ENCODE measurements at regions not wholly inside any gene's neighbourhood (a gene's known extent, or its start where the extent isn't known, plus 50 kb on each side); places are given as distances from the start of the nearest gene placed in this dataset.

DNA sequence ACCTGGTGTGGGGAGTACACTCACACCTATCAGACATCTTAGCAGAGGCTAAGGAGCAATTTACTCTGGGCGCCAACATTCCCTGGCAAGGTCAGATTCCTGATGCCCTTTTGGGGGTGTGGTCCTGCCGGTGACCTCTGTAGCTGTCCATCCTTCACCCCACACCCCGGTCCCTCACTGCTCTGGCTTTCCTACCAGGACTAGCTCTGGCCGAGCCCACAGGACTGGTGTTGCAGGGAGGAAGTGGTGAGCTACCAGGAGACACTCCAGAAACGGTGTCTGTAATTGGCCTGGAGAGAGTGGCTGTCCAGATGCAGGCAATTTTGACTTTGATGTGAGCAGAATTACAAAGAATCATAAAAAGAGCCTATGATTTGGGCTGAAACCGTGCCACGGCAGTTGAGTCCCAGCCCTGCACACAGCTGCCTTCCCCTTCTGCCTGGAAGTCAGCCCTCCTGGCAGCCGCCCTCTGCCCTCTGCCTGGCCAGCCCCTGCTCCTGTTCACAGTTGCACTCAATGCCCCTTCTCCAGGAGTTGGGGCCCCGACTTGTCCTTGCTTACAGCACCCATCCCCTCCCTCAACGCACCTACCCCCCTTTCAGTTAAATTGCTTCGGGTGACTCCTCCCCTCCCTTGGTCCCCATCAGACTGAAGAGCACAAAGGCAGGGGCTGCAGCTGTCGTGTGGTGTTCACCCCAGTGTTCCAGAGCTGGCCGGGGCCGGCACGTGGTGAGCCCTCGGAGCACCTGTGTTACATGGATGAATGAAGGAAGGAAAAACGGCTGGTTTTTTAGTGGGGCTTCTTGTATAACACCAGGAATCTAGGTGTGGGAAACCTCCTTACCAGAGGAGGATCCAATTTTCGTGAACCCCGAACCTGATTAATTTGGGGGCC, 80.2 kb upstream of the TPM1 start:
- FAIRE-seq (no peak), DNase-seq (ENCODE audit: insufficient read length, low spot score) (no peak)

DNA sequence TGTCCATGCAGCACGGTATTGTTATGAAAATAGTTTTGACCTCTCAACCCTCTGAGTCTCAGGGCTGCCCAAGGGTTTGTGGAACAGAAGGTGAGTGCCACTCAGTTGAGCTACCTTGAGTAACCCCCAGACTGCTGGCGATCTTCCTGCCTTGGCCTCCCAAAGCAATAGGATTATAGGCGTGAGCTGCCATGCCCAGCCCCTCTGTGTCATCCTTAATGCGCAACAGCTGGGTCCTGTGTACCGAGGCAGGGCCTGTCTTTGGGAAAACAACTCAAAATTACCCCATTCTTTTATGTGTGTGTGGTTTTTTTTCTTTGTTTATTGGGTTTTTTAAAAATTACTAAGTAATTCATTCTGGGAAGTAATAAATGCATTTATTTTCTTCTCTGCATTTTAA, 78.3 kb upstream of the TPM1 start:
- no peak for DNase-seq (ENCODE audit: insufficient read length, low spot score)
- TF ChIP-seq POLR2AphosphoS5 (IDR thresholded peaks at IDR 0.05; ENCODE audit: low read depth, low read length) (no peak), POU2F2 (IDR thresholded peaks at IDR 0.05; ENCODE audit: low read depth, low read length) (no peak), POLR2A (IDR thresholded peaks at IDR 0.05; ENCODE audit: low read depth, low read length) (no peak), PAX5 (IDR thresholded peaks at IDR 0.05; ENCODE audit: insufficient read depth, low read length, severe bottlenecking) (no peak), SPI1 (IDR thresholded peaks at IDR 0.05; ENCODE audit: low read depth, low read length) (no peak), TAF1 (IDR thresholded peaks at IDR 0.05; ENCODE audit: low read depth, low read length) (no peak)
- FAIRE-seq: no peak

More for the DNA sequence above, 80.2 kb upstream of the TPM1 start:
- TF ChIP-seq POU2F2 (IDR thresholded peaks at IDR 0.05; ENCODE audit: low read depth, low read length) (no peak), PAX5 (IDR thresholded peaks at IDR 0.05; ENCODE audit: insufficient read depth, low read length, severe bottlenecking) (no peak), SPI1 (IDR thresholded peaks at IDR 0.05; ENCODE audit: low read depth, low read length) (no peak), TAF1 (IDR thresholded peaks at IDR 0.05; ENCODE audit: low read depth, low read length) (no peak), POLR2AphosphoS5 (IDR thresholded peaks at IDR 0.05; ENCODE audit: low read depth, low read length) (no peak), POLR2A (IDR thresholded peaks at IDR 0.05; ENCODE audit: low read depth, low read length) (no peak)

DNA sequence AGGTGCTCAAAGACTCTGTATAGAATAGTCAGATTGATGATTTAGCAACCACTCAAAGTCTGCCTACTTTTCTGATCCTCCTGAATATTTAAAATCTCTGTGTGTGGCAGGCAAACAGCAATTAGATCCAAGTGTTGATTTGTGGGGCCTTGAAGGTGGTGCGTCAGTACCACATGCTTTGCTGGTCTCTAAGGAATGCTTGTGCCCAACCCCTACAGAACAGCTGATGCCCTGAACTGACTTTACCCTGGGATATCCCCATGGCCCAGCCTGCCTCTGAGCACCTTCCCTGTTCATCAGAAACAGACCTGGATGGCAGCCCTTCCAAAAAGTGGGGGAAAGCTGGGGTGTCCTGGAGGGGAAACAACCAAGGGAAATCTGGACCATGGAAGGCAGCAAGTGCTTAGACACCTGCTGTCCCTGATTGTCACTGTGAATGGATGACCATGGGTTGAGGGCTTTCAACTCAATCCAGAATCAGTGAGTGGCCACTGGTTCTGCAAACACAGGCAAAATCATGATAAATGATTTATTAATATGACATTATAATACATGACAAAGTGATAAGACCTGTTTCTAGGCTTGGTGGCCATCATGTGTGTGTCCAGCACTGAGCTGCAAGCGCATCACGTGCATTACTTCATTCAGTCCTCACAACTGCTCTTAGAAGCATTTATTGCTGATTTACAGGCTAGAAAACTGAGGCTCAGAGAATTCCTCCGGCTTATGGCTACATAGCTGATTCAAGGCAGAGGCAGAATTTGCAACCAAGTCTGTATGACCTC, 76.1 kb upstream of the TPM1 start:
- no peak for TF ChIP-seq TAF1 (IDR thresholded peaks at IDR 0.05; ENCODE audit: low read depth, low read length)
- no peak for TF ChIP-seq SPI1 (IDR thresholded peaks at IDR 0.05; ENCODE audit: low read depth, low read length)
- no peak for TF ChIP-seq POU2F2 (IDR thresholded peaks at IDR 0.05; ENCODE audit: low read depth, low read length)
- TF ChIP-seq POLR2A (IDR thresholded peaks at IDR 0.05; ENCODE audit: low read depth, low read length): no peak
- no peak for TF ChIP-seq POLR2AphosphoS5 (IDR thresholded peaks at IDR 0.05; ENCODE audit: low read depth, low read length)
- no peak for TF ChIP-seq PAX5 (IDR thresholded peaks at IDR 0.05; ENCODE audit: insufficient read depth, low read length, severe bottlenecking)
- FAIRE-seq: no peak

GRCh38 chr15:62968699-62969098, 73.8 kb upstream of the TPM1 start:
- no peak for TF ChIP-seq POU2F2 (IDR thresholded peaks at IDR 0.05; ENCODE audit: low read depth, low read length)
- no peak for TF ChIP-seq POLR2AphosphoS5 (IDR thresholded peaks at IDR 0.05; ENCODE audit: low read depth, low read length)
- TF ChIP-seq POLR2A (IDR thresholded peaks at IDR 0.05; ENCODE audit: low read depth, low read length): no peak
- no peak for TF ChIP-seq SPI1 (IDR thresholded peaks at IDR 0.05; ENCODE audit: low read depth, low read length)
- TF ChIP-seq TAF1 (IDR thresholded peaks at IDR 0.05; ENCODE audit: low read depth, low read length): no peak
- TF ChIP-seq PAX5 (IDR thresholded peaks at IDR 0.05; ENCODE audit: insufficient read depth, low read length, severe bottlenecking): no peak
- DNase-seq (ENCODE audit: insufficient read length, low spot score) (no peak), FAIRE-seq (no peak)

More for the DNA sequence above, 76.1 kb upstream of the TPM1 start:
- DNase-seq (ENCODE audit: insufficient read length, low spot score): no peak

GRCh38 chr15:62969442-62970089, 73.0 kb upstream of the TPM1 start:
- FAIRE-seq (peak; percentile 38), DNase-seq (ENCODE audit: insufficient read length, low spot score) (no peak)
- peak; percentile 20; the same call in 1 of the 2 replicates for TF ChIP-seq SPI1 (IDR thresholded peaks at IDR 0.05; ENCODE audit: low read depth, low read length)
- TF ChIP-seq POLR2A (IDR thresholded peaks at IDR 0.05; ENCODE audit: low read depth, low read length): no peak

DNA sequence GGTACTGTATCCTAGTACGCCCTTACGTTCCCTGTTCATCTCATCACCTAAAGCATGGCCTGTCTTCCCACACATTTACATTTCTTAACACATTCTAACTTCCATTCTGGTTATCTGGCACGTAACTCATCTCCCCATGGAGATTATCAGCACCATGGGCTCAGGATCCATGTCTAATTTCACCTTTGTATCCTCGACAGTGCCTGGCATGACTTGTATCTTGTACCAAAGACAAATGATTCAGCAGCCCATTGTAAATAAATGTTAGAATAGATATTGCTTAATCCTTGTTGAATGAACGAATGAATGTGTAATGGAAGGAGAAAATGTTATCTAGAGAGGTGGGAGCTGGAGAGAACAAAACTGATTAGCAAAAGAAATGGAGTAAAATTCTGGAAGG, 69.7 kb upstream of the TPM1 start:
- no peak for FAIRE-seq
- DNase-seq (ENCODE audit: insufficient read length, low spot score): no peak

DNA sequence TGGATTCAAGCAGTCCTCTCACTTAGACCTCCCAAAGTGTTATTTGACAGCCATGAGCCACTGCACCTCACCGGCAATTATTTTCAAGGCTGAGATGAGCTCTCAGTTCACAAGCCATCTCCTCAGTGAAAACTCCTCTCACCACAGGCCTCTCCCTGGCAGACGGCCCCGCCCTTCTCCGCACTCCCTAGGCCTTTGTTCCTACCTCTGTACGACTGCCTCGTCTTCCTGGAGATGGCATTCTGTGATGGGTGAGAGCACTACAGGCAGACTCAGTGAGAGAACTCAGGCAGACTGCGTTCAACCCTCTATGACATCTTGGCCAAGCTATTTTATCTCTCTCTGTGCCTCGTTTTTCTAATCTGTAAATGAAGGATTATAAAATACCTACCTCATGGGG, 67.0 kb upstream of the TPM1 start:
- no peak for DNase-seq (ENCODE audit: insufficient read length, low spot score)
- TF ChIP-seq POLR2AphosphoS5 (IDR thresholded peaks at IDR 0.05; ENCODE audit: low read depth, low read length): no peak
- TF ChIP-seq POLR2A (IDR thresholded peaks at IDR 0.05; ENCODE audit: low read depth, low read length): no peak
- TF ChIP-seq PAX5 (IDR thresholded peaks at IDR 0.05; ENCODE audit: insufficient read depth, low read length, severe bottlenecking): no peak
- TF ChIP-seq POU2F2 (IDR thresholded peaks at IDR 0.05; ENCODE audit: low read depth, low read length): no peak
- no peak for TF ChIP-seq TAF1 (IDR thresholded peaks at IDR 0.05; ENCODE audit: low read depth, low read length)
- no peak for TF ChIP-seq SPI1 (IDR thresholded peaks at IDR 0.05; ENCODE audit: low read depth, low read length)
- FAIRE-seq: no peak

More for the DNA sequence above, 69.7 kb upstream of the TPM1 start:
- TF ChIP-seq POLR2A (IDR thresholded peaks at IDR 0.05; ENCODE audit: low read depth, low read length): no peak
- no peak for TF ChIP-seq TAF1 (IDR thresholded peaks at IDR 0.05; ENCODE audit: low read depth, low read length)
- TF ChIP-seq SPI1 (IDR thresholded peaks at IDR 0.05; ENCODE audit: low read depth, low read length): no peak
- no peak for TF ChIP-seq POU2F2 (IDR thresholded peaks at IDR 0.05; ENCODE audit: low read depth, low read length)
- TF ChIP-seq PAX5 (IDR thresholded peaks at IDR 0.05; ENCODE audit: insufficient read depth, low read length, severe bottlenecking): no peak
- no peak for TF ChIP-seq POLR2AphosphoS5 (IDR thresholded peaks at IDR 0.05; ENCODE audit: low read depth, low read length)

DNA sequence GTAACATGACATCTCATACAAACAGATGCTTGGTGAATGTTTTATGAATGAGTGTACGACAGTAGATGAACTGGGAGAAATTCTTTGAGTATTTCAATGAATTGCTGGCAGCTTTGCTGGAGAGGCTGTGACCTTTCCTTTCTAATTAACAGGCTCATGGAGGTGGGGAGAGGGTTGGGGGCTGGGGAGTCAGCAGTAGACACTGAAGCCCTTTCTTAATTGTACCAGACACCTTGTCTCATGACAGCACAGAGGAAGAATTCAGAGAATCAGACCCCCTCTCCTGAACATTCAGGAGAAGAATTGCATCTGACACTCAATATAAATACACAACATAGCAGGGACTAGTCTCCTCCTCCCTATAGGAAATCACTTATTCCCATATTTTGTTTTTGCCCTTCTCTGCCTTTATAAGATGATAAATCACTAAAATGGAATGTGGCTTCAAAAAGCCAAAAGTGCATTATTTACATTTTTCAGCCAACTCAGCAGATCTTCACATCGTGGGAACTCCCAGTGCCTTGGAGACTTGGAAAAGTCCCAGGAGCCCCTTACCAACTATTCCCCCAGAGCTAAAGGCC, 66.2 kb upstream of the TPM1 start:
- no peak for TF ChIP-seq SPI1 (IDR thresholded peaks at IDR 0.05; ENCODE audit: low read depth, low read length)
- no peak for TF ChIP-seq POU2F2 (IDR thresholded peaks at IDR 0.05; ENCODE audit: low read depth, low read length)
- no peak for TF ChIP-seq PAX5 (IDR thresholded peaks at IDR 0.05; ENCODE audit: insufficient read depth, low read length, severe bottlenecking)
- no peak for TF ChIP-seq POLR2AphosphoS5 (IDR thresholded peaks at IDR 0.05; ENCODE audit: low read depth, low read length)
- no peak for TF ChIP-seq POLR2A (IDR thresholded peaks at IDR 0.05; ENCODE audit: low read depth, low read length)
- no peak for TF ChIP-seq TAF1 (IDR thresholded peaks at IDR 0.05; ENCODE audit: low read depth, low read length)
- FAIRE-seq (no peak), DNase-seq (ENCODE audit: insufficient read length, low spot score) (no peak)
